GM21390 (cell line): ENCODE measurements at regions not wholly inside any gene's neighbourhood (a gene's known extent, or its start where the extent isn't known, plus 50 kb on each side); places are given as distances from the start of the nearest gene placed in this dataset.

Source experiments
- ATAC-seq: cut with Tn5 transposase; IDR thresholded peaks from one replicate; pipeline ENCODE4 v1.9.1; 2021; ENCODE audit not compliant: unreplicated experiment

GRCh38 chr3:180529778-180530177 lies 72.2 kb upstream of the TTC14 start:
- ATAC-seq = no peak

- no peak for ATAC-seq
These were observed 71.7 kb upstream of the TTC14 start for GRCh38 chr3:180530276-180530675.

- ATAC-seq = no peak
These were observed 70.4 kb upstream of the TTC14 start for GRCh38 chr3:180531303-180532278.

GRCh38 chr3:180534828-180535227 lies 67.1 kb upstream of the TTC14 start:
- ATAC-seq = no peak

GRCh38 chr3:180538493-180538892 lies 63.5 kb upstream of the TTC14 start:
- no peak for ATAC-seq

- no peak for ATAC-seq
These were observed 58.1 kb upstream of the TTC14 start for GRCh38 chr3:180543877-180544276.

GRCh38 chr3:180546863-180547262 lies 55.1 kb upstream of the TTC14 start:
- no peak for ATAC-seq

GRCh38 chr3:180548050-180548449 lies 53.9 kb upstream of the TTC14 start:
- ATAC-seq = no peak
